ENCODE measurements at regions not wholly inside any gene's neighbourhood (a gene's known extent, or its start where the extent isn't known, plus 50 kb on each side); places are given as distances from the start of the nearest gene placed in this dataset.
A peak's percentile ranks its signal among the peaks of the same experiment; 100 is the strongest.
"Not testable (repeated sequence)": the region's sequence is repeated elsewhere in the genome, so short reads cannot be mapped to it uniquely, and the experiment has no call there.

DNA sequence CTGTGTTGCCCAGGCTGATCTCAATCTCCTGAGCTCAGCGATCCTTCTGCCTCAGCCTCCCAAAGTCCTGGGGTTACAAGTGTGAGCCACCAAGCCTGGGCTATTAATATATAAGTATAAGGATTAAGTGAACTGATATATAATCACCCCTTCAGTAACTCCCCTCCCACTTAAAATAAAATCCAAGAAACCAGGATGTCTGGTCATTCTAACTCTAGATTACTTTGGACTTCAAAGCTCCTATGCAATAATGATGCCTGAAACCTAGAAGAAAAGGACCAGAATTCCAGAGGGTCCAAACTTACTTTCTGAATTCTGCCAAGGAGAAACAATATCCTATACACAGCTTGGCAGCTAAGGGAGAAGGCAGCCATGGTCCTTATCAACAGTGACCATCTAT, 206.8 kb upstream of the ZNF217 start:
- DNase-seq (ENCODE audit: low read depth): no peak

DNA sequence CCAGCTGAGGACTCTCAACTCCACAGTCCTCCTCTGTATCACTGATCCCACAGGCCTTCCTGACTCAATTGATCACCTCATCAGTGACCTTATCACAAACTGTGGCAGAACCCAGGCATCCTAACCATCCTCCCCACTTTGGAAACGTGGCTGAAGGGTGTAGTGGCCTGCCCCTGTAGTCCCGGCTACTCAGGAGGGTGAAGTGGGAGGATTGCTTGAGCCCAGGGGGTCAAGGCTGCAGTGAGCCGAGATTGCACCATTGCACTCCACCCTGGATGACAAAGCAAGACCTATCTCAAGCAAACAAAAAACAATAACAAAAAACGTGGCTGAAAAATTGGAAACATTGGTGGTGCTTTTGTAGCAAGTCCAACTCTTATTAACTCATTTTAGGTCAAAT, 203.4 kb upstream of the ZNF217 start:
- no peak for DNase-seq (ENCODE audit: low read depth)

DNA sequence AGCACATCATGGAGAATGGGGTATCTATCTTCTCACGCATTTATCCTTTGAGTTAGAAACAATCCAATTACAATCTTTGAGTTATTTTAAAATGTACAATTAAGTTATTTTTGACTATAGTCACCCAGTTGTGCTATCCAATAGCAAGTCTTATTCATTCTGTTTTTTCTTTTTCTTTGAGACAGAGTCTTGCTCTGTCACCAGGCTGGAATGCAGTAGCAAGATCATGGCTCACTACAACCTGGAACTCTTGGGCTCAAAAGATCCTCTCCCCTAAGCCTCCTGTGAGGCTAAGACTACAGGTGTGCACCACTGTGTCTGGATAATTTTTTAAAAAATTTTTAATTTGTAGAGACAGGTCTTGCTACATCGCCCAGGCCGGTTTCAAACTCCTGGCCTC, 201.5 kb upstream of the ZNF217 start:
- peak; percentile 78 for DNase-seq (ENCODE audit: low read depth)

DNA sequence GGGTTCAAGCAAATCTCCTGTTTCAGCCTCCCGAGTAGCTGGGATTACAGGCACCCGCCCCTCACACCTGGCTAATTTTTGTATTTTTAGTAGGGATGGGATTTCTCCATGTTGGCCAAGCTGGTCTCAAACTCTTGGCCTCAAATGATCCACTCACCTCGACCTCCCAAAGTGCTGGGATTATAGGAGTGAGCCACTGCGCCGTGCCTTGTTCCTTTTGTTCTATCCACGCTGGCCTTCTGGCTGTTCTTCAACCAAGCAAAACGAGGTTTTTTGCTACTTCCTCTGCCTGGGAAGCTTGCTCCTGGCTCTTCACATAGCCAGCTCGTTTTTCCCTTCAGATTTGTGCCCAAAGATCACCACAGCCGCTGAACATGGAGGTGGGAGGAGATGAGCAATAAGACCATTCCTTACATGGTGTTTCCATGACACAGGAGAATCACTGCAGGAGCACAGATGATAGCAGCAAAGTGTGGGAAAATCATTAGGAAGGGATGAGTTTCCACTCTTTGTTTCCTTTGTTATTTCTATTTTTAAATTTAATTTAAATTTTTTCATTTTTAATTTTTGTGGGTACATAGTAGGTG, 201.0 kb upstream of the ZNF217 start:
- peak; percentile 73 for DNase-seq (ENCODE audit: low read depth)

DNA sequence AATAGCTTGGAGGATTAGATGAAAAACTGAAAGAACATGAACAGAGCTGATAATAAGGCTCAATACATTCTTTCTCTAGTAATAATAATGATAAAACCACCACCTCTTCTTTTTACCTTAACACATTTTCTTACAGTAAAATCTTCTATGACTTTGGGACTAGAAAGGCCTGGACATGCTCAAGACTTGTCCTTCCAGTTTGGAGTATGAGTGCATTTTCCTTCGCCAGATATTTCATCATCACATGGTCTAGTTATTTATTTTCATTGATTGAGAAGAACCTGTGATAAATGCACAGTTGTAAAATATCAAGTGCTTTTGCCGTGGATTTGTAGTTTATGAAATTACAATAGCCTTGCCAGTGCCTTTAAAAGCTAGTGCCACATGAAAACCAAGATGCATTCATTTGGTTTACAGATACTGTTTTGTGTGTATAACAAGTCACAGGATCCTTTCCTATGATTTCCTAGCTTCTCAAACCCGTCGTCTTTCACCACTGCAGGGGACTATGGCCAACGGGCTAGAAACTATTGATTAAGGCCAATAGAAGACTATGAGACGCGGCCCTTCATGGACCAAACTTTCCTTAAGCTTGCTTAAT, 200.2 kb upstream of the ZNF217 start:
- DNase-seq (ENCODE audit: low read depth): no peak

DNA sequence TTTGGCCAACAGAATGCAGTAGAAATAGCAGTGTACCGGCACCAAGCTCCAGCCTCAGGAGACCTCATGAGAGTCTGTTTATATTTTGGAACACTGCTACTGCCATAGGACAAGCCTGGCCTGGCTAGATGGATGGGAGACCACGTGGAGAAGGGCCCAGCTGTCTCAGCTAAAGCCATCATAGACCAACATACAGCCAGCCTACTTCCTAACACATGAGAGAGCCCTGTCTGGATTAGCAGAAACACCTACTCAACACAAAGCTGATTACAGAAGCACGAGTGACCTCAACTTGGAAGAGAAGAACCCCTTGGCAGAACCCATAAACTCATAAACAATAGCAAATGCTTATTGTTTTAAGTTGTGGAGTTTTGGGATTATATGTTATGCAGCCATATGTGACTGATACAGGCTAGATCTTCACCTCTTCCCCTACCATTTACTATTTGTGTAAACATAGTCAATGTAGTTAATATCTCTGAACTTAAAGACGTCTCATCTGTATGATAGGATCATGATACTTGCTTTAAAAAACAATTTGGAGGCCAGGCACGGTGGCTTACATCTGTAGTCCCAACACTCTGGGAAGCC, 199.4 kb upstream of the ZNF217 start:
- no peak for DNase-seq (ENCODE audit: low read depth)

DNA sequence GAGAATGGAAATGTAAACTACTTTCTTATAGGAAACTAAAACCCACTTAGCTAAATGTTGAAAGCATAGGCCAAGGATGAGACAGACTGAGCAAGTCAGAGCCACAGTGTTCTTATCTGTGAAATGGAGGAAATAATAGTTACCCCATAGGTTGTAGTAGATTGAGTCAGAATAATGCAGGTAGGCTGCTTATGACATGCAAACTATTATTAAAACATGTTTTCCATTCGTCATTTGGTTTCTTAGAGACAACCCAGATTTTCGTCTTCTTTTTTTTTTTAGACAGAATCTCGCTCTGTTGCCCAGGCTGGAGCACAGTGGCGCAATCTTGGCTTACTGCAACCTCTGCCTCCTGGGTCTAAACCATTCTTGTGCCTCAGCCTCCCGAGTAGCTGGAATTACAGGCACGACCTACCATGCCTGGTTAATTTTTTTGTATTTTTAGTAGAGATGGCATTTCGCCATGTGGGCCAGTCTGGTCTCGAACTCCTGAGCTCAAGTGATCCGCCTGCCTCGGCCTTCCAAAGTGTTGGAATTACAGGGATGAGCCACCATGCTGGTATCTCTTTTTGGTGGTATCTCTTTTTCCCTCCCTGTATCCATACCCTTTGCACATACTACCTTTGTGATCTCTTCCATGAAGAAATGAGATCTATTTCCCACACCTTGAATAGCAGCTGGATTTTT, 196.5 kb upstream of the ZNF217 start:
- DNase-seq (ENCODE audit: low read depth): no peak

DNA sequence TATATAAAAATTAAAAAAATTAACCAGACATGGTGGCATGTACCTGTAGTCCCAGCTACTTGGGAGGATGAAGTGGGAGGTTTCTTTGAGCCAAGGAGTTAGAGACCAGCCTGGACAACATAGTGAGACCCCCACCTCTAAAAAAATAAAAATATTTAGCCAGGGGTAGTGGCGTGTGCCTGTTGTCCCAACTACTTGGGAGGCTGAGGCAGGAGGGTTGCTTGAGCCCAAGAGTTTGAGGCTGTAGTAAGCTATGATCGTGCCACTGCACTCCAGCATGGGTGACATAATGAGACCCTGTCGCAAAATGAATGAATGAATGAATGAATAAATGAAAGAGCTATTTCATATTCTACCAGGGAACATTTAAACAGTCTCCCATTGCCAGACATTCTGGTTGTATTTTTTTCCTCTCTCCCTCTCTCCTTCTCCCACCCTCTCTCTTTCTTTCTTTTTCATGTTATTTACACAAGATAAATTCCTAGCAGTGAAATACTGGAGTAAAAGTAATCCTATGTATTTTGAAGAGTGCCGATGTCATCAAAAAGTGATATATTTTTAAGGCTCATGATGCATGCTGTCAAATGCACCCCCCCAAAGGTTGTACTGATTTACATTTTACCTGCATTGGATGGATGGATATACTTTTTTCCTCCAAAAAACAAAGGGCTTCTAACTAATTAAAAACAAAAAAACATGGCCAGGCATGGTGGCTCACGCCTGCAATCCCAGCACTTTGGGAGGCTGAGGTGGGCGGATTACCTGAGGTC, 194.8 kb upstream of the ZNF217 start:
- no peak for DNase-seq (ENCODE audit: low read depth)

DNA sequence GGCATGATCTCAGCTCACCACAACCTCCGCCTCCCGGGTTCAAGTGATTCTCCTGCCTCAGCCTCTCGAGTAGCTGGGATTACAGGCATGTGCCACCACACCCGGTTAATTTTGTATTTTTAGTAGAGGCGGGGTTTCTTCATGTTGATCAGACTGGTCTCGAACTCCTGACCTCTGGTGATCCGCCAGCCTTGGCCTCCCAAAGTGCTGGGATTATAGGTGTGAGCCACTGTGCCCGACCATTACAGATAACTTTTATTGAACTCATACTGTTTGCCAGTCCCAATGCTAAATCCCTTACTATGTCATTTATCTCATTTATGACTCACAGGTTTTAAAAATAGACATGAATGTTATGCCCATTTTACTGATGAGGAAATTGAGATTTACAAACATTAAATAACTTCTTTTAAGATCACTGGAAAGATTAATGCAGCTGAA, 193.9 kb upstream of the ZNF217 start:
- not testable (repeated sequence) for DNase-seq (ENCODE audit: low read depth)

DNA sequence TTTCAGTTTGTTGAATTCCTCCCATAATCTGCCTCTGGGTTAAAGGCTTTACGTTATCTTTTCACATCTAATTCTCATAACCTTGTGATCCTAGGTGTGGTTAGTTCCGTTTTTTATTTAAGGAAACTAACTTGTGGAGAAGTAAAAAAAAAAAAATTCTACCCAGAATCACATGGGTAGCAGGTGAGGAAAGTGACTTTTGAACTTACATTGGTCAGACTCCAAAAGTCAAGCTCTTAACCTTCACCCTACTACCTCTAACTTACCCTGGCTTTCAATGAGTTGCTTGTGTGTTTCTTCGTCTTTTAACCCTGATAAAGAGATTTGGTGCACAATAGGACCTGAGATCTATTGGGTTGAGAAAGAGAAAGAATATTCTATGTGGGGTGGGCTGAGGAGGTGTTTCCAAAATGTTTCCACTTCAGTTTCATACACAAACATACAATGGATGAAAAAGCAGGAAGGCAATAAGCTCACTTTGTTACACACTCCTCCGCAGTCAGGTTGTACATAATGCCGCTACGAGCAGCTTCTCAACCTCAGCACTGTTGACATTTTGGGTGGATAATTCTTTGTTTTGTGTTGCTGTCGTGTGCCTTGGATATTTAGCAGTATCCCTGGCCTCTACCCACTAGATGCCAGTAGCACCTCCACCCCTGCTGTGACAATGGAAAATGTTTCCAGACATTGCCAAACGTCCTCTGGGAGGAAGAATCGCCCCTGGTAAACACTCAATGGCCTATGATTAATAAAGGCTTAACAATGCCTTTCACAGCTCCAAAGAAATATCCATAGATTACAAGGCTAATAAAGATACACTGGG, 193.0 kb upstream of the ZNF217 start:
- no peak for DNase-seq (ENCODE audit: low read depth)

DNA sequence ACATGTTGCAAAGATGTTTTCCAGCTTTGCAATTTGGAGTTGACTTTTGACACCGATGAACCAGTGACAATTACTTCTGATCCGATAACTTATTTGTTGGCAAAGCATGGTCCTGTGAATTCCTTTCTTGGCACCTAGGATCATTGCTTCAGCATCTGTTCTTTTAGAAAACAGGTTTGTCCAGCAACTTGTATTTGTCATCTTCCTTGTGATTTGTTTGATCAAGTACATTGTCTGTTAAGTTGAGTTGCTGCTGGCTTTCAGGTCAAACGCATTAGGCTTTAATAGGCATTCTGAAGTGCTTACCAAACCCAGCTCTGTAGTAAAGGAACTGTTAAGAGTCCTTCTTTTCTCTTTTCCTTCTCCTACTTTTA, 192.4 kb upstream of the ZNF217 start:
- DNase-seq (ENCODE audit: low read depth): no peak

DNA sequence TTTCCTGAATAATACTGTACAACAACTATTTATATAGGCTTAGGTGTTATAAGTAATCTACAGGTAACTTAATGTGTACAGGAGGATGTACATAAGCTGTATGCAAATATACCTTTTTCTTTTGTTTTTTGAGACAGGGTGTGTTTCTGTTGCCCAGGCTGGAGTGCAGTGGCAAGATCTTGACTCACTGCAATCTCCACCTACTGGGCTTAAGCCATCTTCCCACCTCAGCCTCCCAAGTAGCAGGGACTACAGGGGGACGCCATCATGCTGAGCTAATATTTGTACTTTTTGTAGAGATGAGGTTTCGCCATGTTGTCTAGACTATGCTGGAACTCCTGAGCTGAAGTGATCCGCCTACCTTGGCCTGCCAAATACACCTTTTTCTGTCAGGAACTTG, 191.7 kb upstream of the ZNF217 start:
- DNase-seq (ENCODE audit: low read depth): no peak

DNA sequence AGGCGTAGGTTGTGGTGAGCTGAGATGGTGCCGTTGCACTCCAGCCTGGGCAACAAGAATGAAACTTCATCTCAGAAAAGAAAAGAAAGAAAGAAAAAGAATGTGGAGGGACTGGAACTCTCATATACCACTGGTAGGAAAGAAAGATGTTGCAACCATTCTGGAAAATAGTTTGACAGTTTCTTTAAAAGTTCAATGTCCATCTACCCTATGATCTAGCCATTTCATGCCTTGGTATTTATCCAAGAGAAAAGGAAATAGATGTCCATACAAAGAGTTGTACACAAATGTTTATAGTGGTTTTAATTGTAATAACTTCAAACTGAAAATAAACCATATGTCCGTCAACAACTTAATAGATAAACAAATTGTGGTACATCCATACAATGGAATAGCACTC, 190.1 kb upstream of the ZNF217 start:
- no peak for DNase-seq (ENCODE audit: low read depth)

DNA sequence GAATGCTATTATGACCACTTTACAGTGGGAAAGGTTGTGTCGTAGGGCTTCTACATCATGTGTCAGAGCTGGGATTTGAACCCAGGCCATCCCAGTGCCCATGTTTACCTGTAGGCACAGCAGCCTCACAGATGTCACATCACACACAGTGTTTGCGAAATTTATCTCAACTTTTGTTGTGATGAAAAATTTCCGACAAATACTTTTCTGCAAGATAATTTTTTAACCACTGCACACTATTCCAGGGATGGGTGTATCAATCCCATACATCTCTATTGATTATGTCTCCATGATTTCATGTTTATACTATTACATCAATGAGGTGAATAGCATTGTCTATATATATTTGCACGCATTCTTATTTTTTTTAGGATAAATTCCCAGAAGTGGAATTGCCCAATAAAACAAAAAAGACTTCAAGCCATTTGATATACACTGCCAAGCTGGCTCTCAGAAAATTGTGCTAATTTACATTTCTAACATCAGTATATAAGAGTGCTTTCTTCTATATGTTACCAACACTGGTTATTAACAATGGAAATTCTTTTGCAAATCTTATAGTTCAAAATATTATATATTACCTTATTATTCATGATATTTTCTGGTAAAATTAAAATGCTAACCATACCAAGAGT, 189.1 kb upstream of the ZNF217 start:
- DNase-seq (ENCODE audit: low read depth): no peak

DNA sequence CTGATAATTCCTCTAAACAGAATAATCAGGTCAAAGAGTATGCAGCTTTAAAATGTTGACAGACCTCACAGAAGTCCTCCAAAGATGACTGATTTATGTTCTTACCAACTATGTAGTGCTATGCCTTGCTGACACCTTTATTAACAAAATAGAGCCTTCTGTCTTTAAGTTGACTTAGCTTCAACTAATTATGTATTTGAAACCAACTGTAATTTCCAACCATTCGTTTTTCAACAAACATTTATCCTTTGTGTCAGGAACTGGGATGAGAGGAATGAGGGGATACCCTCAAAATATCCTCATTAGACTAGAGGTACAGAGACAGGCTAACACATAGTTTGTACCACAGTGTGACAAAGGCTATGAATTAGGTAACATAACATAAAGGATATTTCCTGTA, 186.2 kb upstream of the ZNF217 start:
- DNase-seq (ENCODE audit: low read depth): no peak

DNA sequence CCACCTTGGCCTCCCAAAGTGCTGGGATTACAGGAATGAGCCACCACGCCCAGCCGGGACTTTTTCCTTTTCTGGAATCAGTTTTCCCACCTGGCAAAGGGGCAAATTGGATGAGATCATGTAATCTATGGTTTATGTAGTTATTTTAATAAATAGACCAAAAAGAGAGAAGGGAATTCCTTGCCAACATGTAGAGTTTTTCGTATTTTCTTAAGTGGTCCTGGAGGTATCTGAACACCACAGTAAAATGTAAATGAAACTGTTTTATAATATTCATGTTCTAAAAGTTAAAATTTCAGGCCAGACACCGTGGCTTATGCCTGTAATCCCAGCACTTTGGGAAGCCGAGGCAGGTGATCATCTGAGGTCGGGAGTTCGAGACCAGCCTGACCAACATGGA, 185.1 kb upstream of the ZNF217 start:
- DNase-seq (ENCODE audit: low read depth): no peak

DNA sequence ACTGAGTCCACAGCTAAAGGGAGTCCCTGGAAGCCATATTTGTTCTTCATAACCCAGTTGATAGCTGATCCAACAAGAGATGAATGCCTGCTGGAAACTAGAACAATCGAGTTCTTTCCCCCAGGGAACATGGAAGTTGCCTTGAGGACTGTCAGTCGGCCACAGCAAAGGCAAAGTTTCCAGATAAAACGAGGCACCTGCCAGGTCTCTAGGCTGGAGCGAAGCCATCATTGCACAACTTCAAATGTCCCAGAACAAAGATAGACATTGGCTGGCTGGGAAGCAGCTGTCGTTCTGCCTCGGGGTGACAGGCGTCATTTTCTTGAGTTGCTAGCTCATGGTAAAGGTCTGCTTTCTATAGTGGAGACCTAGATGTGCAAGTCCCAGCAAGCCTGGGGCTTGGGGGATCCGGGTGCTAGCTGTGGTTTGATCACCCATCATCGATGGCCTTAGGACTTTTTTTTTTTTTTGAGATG, 184.4 kb upstream of the ZNF217 start:
- no peak for DNase-seq (ENCODE audit: low read depth)

DNA sequence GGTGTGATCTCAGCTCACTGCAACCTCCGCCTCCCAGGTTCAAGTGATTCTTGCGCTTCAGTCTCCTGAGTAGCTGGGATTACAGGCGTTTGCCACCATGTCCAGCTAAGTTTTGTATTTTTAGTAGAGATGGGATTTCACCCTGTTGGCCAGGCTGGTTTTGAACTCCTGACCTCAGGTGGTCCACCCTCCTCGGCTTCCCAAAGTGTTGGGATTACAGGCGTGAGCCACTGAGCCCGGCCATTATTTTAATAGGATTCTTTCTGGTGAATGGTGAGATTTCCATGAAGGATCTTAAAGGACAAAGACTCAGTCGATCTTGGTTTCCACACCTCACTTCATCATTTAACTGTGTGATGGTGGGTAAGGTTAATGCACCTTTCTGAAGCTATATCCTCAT, 183.8 kb upstream of the ZNF217 start:
- not testable (repeated sequence) for DNase-seq (ENCODE audit: low read depth)

DNA sequence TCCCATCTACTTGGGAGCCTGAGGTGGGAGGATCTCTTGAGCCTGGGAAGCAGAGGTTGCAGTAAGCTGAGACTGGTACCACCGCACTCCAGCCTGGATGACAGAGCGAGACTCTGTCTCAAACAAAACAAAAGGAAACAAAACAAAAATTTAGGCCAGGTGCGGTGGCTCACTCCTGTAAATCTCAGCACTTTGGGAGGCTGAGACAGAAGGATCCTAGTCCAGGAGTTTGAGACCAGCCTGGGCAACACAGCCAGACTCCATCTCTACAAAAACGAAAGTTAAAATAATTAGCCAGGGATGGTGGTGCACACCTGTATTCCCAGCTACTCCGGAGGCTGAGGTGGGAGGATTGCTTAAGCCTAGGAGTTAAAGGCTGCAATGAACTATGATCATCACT, 183.2 kb upstream of the ZNF217 start:
- DNase-seq (ENCODE audit: low read depth): no peak

DNA sequence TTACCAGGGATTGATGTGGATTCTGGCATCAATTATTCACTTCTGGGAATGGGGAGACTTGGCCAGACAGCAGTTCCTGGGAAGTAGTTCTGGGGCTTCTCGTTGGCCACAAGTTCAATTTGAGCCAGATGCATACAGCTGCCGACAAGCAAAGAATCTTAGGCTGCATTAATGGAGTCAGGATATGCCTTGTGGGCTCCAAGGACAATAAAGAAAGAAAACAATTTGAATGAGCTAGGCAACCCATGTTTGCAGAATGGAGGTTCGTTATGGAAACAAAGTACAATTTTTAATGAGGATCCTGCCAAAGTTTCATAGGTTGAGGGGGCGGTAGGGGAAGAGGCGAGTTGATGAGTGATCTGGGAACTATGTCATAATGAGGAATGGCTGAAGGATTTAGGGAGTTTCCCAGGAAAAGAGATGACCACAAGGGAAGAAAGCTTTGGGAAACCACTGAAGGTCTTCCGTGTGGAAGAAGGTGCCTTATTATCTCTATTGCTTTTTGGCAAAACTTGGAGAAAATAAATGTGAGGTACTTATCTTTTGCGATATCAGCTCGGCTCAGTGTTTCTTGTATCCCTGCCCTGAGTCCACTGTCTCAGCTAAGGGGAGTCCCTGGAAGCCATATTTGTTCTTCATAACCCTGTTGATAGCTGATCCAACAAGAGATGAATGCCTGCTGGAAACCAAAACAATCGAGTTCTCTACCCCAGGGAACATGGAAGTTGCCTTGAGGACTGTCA, 181.0 kb upstream of the ZNF217 start:
- peak; percentile 100 for DNase-seq (ENCODE audit: low read depth)
